K562 (cell line): ENCODE measurements at regions not wholly inside any gene's neighbourhood (a gene's known extent, or its start where the extent isn't known, plus 50 kb on each side); places are given as distances from the start of the nearest gene placed in this dataset.
A peak's percentile ranks its signal among the peaks of the same experiment; 100 is the strongest.

Source experiments
- ATAC-seq: fragments of 200-7000 bp; cut with Tn5 transposase; 3 replicates; pipeline ENCODE4 v1.9.1; 2020; ENCODE audit warnings: moderate library complexity
- BruUV-seq: library from RNA; stranded (reverse); fragments of 400-500 nt; replicated peaks from 2 replicates; lab custom pipeline; 2021; lab: Mats Ljungman, UMichigan
- CTCF ChIA-PET: fragments of 300-600 bp; formaldehyde crosslinking; extraction: SDS; loops from one replicate; lab custom pipeline; 2021; ENCODE audit warnings: low intra/inter-chr PET ratio; lab: Yijun Ruan, JAX
- POLR2A ChIA-PET: fragments of 300-600, 350-650 bp; sonication (Branson Sonifier 250); formaldehyde crosslinking; extraction: SDS; loops from one replicate; lab custom pipeline; 2021; ENCODE audit warnings: antibody characterized with exemption, inconsistent platforms; lab: Yijun Ruan, JAX
- DNase-seq, 4 experiments: peaks; one replicate each; pipeline versions ENCODE4 v3.0.0 to v3.0.0-alpha.2; 2011 to 2018; ENCODE audit warnings: low spot score in 3 of 4, mixed read lengths in 3 of 4; ENCODE audit errors: extremely low read depth in 1 of 4
- FAIRE-seq: peaks from 2 replicates; lab custom pipeline; 2011; peaks lifted over from hg19 to GRCh38; lab: Jason Lieb, UNC
- H2AFZ ChIP-seq: 2 replicates; pipeline ENCODE4 v1.6.0; 2011; ENCODE audit warnings: low read depth, low read length, control low read depth, inconsistent platforms
- H3K27ac ChIP-seq: fragments of 200-600 bp; 3 replicates; pipeline ENCODE4 v1.8.0; 2011; ENCODE audit warnings: low read depth, mild to moderate bottlenecking, control low read depth, inconsistent platforms, low read length, moderate library complexity, mixed read lengths; ENCODE audit errors: extremely low read depth
- H3K27me3 ChIP-seq, 2 experiments: fragments of 300-600 bp in 1 of 2; 2 replicates in 1 of 2; 3 replicates in 1 of 2; pipeline versions ENCODE4 v1.6.0 to v1.8.0; 2011; ENCODE audit warnings: inconsistent platforms in 2 of 2, low read length in 2 of 2, mild to moderate bottlenecking in 1 of 2, mixed read lengths in 1 of 2, moderate library complexity in 1 of 2; ENCODE audit not compliant: control insufficient read depth in 2 of 2, insufficient read depth in 2 of 2
- H3K36me3 ChIP-seq: fragments of 300-600 bp; 3 replicates; pipeline ENCODE4 v1.8.0; 2011; ENCODE audit warnings: mild to moderate bottlenecking, low read length, inconsistent platforms; ENCODE audit not compliant: control insufficient read depth, insufficient read depth
- H3K4me1 ChIP-seq, 2 experiments: fragments of 200-600 bp in 1 of 2; replicated peaks in 1 of 2; 2 replicates in 1 of 2; 3 replicates in 1 of 2; pipeline versions ENCODE4 v1.5.1 to v1.8.0; 2011; ENCODE audit warnings: inconsistent platforms in 2 of 2, low read length in 2 of 2, mild to moderate bottlenecking in 1 of 2, mixed read lengths in 1 of 2, moderate library complexity in 1 of 2; ENCODE audit not compliant: control insufficient read depth in 2 of 2, insufficient read depth in 2 of 2
- H3K4me2 ChIP-seq: 2 replicates; pipeline ENCODE4 v1.6.1; 2011; ENCODE audit warnings: low read length, control low read depth, inconsistent platforms, mixed read lengths; ENCODE audit not compliant: insufficient read depth
- H3K4me3 ChIP-seq: fragments of 200-600 bp; sonication (generic), shearing (Covaris generic); 2 replicates; pipeline ENCODE4 v1.5.1; 2016; ENCODE audit warnings: control low read depth, inconsistent platforms
- H3K79me2 ChIP-seq: fragments of 200-600 bp; 3 replicates; pipeline ENCODE4 v1.8.0; 2011; ENCODE audit warnings: low read length, inconsistent platforms; ENCODE audit not compliant: control insufficient read depth, insufficient read depth
- H3K9ac ChIP-seq, 2 experiments: 2 replicates each; pipeline versions ENCODE4 v1.6.0 to v1.6.1; 2011; ENCODE audit warnings: low read depth in 2 of 2, low read length in 2 of 2, control low read depth in 1 of 2, inconsistent platforms in 1 of 2, mild to moderate bottlenecking in 1 of 2, mixed read lengths in 1 of 2; ENCODE audit not compliant: insufficient read depth in 1 of 2
- H3K9me1 ChIP-seq: one replicate; pipeline ENCODE4 v1.6.0; 2011; ENCODE audit warnings: inconsistent platforms, mild to moderate bottlenecking, low read length, moderate library complexity; ENCODE audit not compliant: control insufficient read depth, insufficient read depth
- H3K9me3 ChIP-seq: replicated peaks from 2 replicates; pipeline ENCODE4 v1.5.1; 2011; ENCODE audit warnings: low read depth, low read length, inconsistent platforms; ENCODE audit not compliant: control insufficient read depth, insufficient read depth
- H4K20me1 ChIP-seq: replicated peaks from 2 replicates; pipeline ENCODE4 v1.6.1; 2011; ENCODE audit warnings: low read length, inconsistent platforms, mixed read lengths; ENCODE audit not compliant: control insufficient read depth, insufficient read depth
- CEBPB ChIP-seq: fragments of 450-650 bp; IDR thresholded peaks from 2 replicates; pipeline ENCODE4 v1.6.1; 2016; ENCODE audit warnings: missing genetic modification characterization, missing compliant biosample characterization
- EP300 ChIP-seq: IDR thresholded peaks from 2 replicates; pipeline ENCODE4 v1.6.1; 2012; ENCODE audit warnings: low read length, improper control_type of control experiment
- FOXK1 ChIP-seq: sonication (generic); formaldehyde crosslinking; IDR thresholded peaks from 2 replicates; pipeline ENCODE4 v1.8.0; 2022; ENCODE audit warnings: missing genetic modification reagents, mild to moderate bottlenecking, borderline replicate concordance
- FOXK2 ChIP-seq, 2 experiments: fragments of 450-650 bp; IDR thresholded peaks in 1 of 2; conservative IDR thresholded peaks in 1 of 2; 2 replicates each; pipeline ENCODE4 v1.6.1; 2016; ENCODE audit warnings: low read depth in 2 of 2, mild to moderate bottlenecking in 1 of 2
- HDGF ChIP-seq: fragments of 450-650 bp; IDR thresholded peaks from 2 replicates; pipeline ENCODE4 v1.6.1; 2016
- KDM1A ChIP-seq, 2 experiments: fragments of 450-650 bp; IDR thresholded peaks; 2 replicates each; pipeline ENCODE4 v1.6.1; 2016; ENCODE audit warnings: mild to moderate bottlenecking in 2 of 2
- NCOA2 ChIP-seq, 2 experiments: fragments of 450-650 bp; IDR thresholded peaks; 2 replicates each; pipeline ENCODE4 v1.6.1; 2018; ENCODE audit warnings: mild to moderate bottlenecking in 2 of 2, moderate library complexity in 1 of 2; ENCODE audit not compliant: partially characterized antibody in 2 of 2
- NR2C1 ChIP-seq, 2 experiments: fragments of 450-650 bp; IDR thresholded peaks; 2 replicates each; pipeline ENCODE4 v1.6.1; 2017; ENCODE audit warnings: mild to moderate bottlenecking in 2 of 2, antibody characterized with exemption in 1 of 2, inconsistent platforms in 1 of 2, missing compliant biosample characterization in 1 of 2, missing genetic modification characterization in 1 of 2
- RBM25 ChIP-seq: fragments of 200-400 bp; formaldehyde crosslinking; IDR thresholded peaks from 2 replicates; pipeline ENCODE4 v1.6.1; 2018; ENCODE audit warnings: low read length, low read depth, moderate library complexity; ENCODE audit not compliant: severe bottlenecking
- TRIM24 ChIP-seq, 2 experiments: fragments of 450-650 bp; IDR thresholded peaks; 2 replicates each; pipeline ENCODE4 v1.6.1; 2016
- UBTF ChIP-seq, 2 experiments: IDR thresholded peaks; 2 replicates each; pipeline ENCODE4 v1.6.1; 2012; ENCODE audit warnings: improper control_type of control experiment in 2 of 2, low read depth in 2 of 2, low read length in 2 of 2, borderline replicate concordance in 1 of 2
- ZFP36 ChIP-seq: fragments of 150-350 bp; IDR thresholded peaks from 2 replicates; pipeline ENCODE4 v1.6.1; 2018; ENCODE audit warnings: low read length, low read depth; ENCODE audit not compliant: partially characterized antibody
- WGBS: fragments of 100-300 bp; shearing (Covaris generic); methylation state at CpG from one replicate; pipeline ENCODE4 v1.1.6; 2016; ENCODE audit warnings: low coverage, mixed read lengths; ENCODE audit not compliant: insufficient coverage; ENCODE audit errors: missing lambda C conversion rate; 5-methylcytosine and 5-hydroxymethylcytosine counted together
- in situ Hi-C: fragments of 300-500 bp; cut with MboI; formaldehyde crosslinking; loops from 4 replicates; pipeline ENCODE4 v1.15.0; 2018; ENCODE audit warnings: inconsistent platforms, mixed read lengths
- intact Hi-C: fragments of 100-400 bp; cut with micrococcal nuclease; formaldehyde crosslinking; loops from 2 replicates; pipeline ENCODE4 v1.14.2; 2022
- TF ChIP-seq, protein P1 (sequence below): fragments of 450-650 bp; IDR thresholded peaks from 2 replicates; pipeline ENCODE4 v1.6.1; 2016
- TF ChIP-seq, protein P2 (sequence below): sonication (generic); formaldehyde crosslinking; IDR thresholded peaks from 2 replicates; pipeline ENCODE4 v1.8.1; 2023; ENCODE audit warnings: mild to moderate bottlenecking, missing genetic modification reagents, moderate library complexity
- TF ChIP-seq, protein P3 (sequence below): fragments of 450-650 bp; IDR thresholded peaks from 2 replicates; pipeline ENCODE4 v1.6.1; 2018; ENCODE audit warnings: mild to moderate bottlenecking, low read depth; ENCODE audit not compliant: partially characterized antibody

GRCh38 chr2:85951351-85952067 lies 62.7 kb upstream of the ST3GAL5 start:
- ATAC-seq = peak; percentile 79
- Histone ChIP-seq H3K4me2 (no peak overlapping the region), H3K9ac (no peak overlapping the region), H3K4me3 (no peak overlapping the region), H3K9me3 (no peaks in the 10 kb centered on the region; the same call in 1 of the 2 replicates), H3K9me1 (no peaks in the 10 kb centered on the region), H3K79me2 (no peaks in the 10 kb centered on the region), H3K36me3 (no peaks in the 10 kb centered on the region), H3K4me1 (peaks cover 21 to 28% of the 10 kb centered on the region in 2 experiments), H4K20me1 (no peaks in the 10 kb centered on the region), H3K27ac (no peak overlapping the region), H3K27me3 (no peaks in the 10 kb centered on the region), H2AFZ (no peak overlapping the region)
- no TSS peak for BruUV-seq
- CTCF ChIA-PET = no interaction called here
- in situ Hi-C loops = no loop called here
- POLR2A ChIA-PET = interaction anchor here (0.7 kb wide), 1 partner anchor 25 kb away, joined by 4 read pairs; no protein-coding TSS in a partner anchor
- intact Hi-C loops = loop anchor here (2.0 to 5.0 kb wide), 3 partner anchors 17 to 64 kb away; partner anchors contain the start of gene ST3GAL5
- DNase-seq = peak in 1 of 4 experiments; percentile 42
- peak; percentile 51 for FAIRE-seq
- 54% methylated on average over 11 of the region's 11 CpGs for WGBS
- peak in 1 of 2 experiments; percentile 15; a peak in 1 of 4 replicates for TF ChIP-seq KDM1A (IDR thresholded peaks at IDR 0.05)
- peak in 1 of 2 experiments; percentile 73; a peak in 1 of 4 replicates for TF ChIP-seq TRIM24 (IDR thresholded peaks at IDR 0.05)
- TF ChIP-seq EP300 = peak; percentile 63; the same call in 1 of the 2 replicates
- no peak for TF ChIP-seq NCOA2 (IDR thresholded peaks at IDR 0.05; ENCODE audit: partially characterized antibody in 2 of 2)
- TF ChIP-seq FOXK1 (CRISPR knock-in tag) = no peak
- TF ChIP-seq, protein P1, sequence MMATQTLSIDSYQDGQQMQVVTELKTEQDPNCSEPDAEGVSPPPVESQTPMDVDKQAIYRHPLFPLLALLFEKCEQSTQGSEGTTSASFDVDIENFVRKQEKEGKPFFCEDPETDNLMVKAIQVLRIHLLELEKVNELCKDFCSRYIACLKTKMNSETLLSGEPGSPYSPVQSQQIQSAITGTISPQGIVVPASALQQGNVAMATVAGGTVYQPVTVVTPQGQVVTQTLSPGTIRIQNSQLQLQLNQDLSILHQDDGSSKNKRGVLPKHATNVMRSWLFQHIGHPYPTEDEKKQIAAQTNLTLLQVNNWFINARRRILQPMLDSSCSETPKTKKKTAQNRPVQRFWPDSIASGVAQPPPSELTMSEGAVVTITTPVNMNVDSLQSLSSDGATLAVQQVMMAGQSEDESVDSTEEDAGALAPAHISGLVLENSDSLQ = 0 out of 2 replicates have a peak, but pooled peaks have one; percentile 11
- peak in 1 of 2 experiments; percentile 30; a peak in 1 of 4 replicates for TF ChIP-seq UBTF (IDR thresholded peaks at IDR 0.05; ENCODE audit: borderline replicate concordance in 1 of 2, low read depth in 2 of 2, low read length in 2 of 2)
- no peak for TF ChIP-seq NR2C1 (IDR thresholded peaks at IDR 0.05)
- 0 out of 2 replicates have a peak, but pooled peaks have one; percentile 39 for TF ChIP-seq NR2C1 (tag; IDR thresholded peaks at IDR 0.05)
- TF ChIP-seq, protein P2, sequence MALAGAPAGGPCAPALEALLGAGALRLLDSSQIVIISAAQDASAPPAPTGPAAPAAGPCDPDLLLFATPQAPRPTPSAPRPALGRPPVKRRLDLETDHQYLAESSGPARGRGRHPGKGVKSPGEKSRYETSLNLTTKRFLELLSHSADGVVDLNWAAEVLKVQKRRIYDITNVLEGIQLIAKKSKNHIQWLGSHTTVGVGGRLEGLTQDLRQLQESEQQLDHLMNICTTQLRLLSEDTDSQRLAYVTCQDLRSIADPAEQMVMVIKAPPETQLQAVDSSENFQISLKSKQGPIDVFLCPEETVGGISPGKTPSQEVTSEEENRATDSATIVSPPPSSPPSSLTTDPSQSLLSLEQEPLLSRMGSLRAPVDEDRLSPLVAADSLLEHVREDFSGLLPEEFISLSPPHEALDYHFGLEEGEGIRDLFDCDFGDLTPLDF (CRISPR knock-in tag) = 0 out of 2 replicates have a peak, but pooled peaks have one; percentile 30
- no peak for TF ChIP-seq HDGF
- TF ChIP-seq ZFP36 = peak; percentile 11
- peak; percentile 64 for TF ChIP-seq RBM25
- TF ChIP-seq CEBPB (tag) = peak; percentile 97
- peak in 1 of 2 experiments; percentile 49; a peak in 2 of 4 replicates for TF ChIP-seq FOXK2 (conservative IDR thresholded peaks at IDR 0.05 in 1 of 2, IDR thresholded peaks at IDR 0.05 in 1 of 2; ENCODE audit: low read depth in 2 of 2)
- TF ChIP-seq, protein P3, sequence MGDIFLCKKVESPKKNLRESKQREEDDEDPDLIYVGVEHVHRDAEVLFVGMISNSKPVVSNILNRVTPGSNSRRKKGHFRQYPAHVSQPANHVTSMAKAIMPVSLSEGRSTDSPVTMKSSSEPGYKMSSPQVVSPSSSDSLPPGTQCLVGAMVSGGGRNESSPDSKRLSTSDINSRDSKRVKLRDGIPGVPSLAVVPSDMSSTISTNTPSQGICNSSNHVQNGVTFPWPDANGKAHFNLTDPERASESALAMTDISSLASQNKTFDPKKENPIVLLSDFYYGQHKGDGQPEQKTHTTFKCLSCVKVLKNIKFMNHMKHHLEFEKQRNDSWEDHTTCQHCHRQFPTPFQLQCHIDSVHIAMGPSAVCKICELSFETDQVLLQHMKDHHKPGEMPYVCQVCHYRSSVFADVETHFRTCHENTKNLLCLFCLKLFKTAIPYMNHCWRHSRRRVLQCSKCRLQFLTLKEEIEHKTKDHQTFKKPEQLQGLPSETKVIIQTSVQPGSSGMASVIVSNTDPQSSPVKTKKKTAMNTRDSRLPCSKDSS = no peak
